ENCODE measurements at regions not wholly inside any gene's neighbourhood (a gene's known extent, or its start where the extent isn't known, plus 50 kb on each side); places are given as distances from the start of the nearest gene placed in this dataset.

GRCh38 chr3:163572856-163573255, 1505.4 kb downstream of the SI start:
- Histone ChIP-seq H3K9me3 (no peaks in the 10 kb centered on the region), H3K36me3 (no peaks in the 10 kb centered on the region), H3K4me1 (no peaks in the 10 kb centered on the region), H3K27me3 (no peaks in the 10 kb centered on the region), H3K27ac (no peak overlapping the region), H3K4me3 (no peak overlapping the region)
- intact Hi-C loops (cut with DNase I): no loop called here
- DNase-seq (no peak), ATAC-seq (no peak)
- no peak for TF ChIP-seq CTCF (IDR thresholded peaks at IDR 0.05)

- Histone ChIP-seq H3K36me3 (no peaks in the 10 kb centered on the region), H3K9me3 (no peaks in the 10 kb centered on the region), H3K27me3 (no peaks in the 10 kb centered on the region), H3K4me1 (no peaks in the 10 kb centered on the region), H3K4me3 (no peak overlapping the region), H3K27ac (no peak overlapping the region)
- intact Hi-C loops (cut with DNase I): no loop called here
- TF ChIP-seq CTCF (IDR thresholded peaks at IDR 0.05): no peak
- ATAC-seq (no peak), DNase-seq (no peak)
Measured at GRCh38 chr3:163563485-163563884, 1514.8 kb downstream of the SI start.

- Histone ChIP-seq H3K27ac (no peak overlapping the region), H3K36me3 (no peaks in the 10 kb centered on the region), H3K27me3 (no peaks in the 10 kb centered on the region), H3K4me1 (no peaks in the 10 kb centered on the region), H3K9me3 (no peaks in the 10 kb centered on the region), H3K4me3 (no peak overlapping the region)
- DNase-seq (no peak), ATAC-seq (no peak)
- intact Hi-C loops (cut with DNase I): no loop called here
- no peak for TF ChIP-seq CTCF (IDR thresholded peaks at IDR 0.05)
Measured at GRCh38 chr3:163562625-163563024, 1515.7 kb downstream of the SI start.

GRCh38 chr3:163561151-163561550, 1517.1 kb downstream of the SI start:
- Histone ChIP-seq H3K36me3 (no peaks in the 10 kb centered on the region), H3K4me1 (no peaks in the 10 kb centered on the region), H3K9me3 (no peaks in the 10 kb centered on the region), H3K4me3 (no peak overlapping the region), H3K27ac (no peak overlapping the region), H3K27me3 (no peaks in the 10 kb centered on the region)
- intact Hi-C loops (cut with DNase I): no loop called here
- ATAC-seq (no peak), DNase-seq (no peak)
- TF ChIP-seq CTCF (IDR thresholded peaks at IDR 0.05): no peak

- H3K27ac ChIP-seq: no peak overlapping the region
- no peaks in the 10 kb centered on the region for H3K4me1 ChIP-seq
- no peaks in the 10 kb centered on the region for H3K27me3 ChIP-seq
- no peak for ATAC-seq
- no peak overlapping the region for H3K4me3 ChIP-seq
- H3K36me3 ChIP-seq: no peaks in the 10 kb centered on the region
- no peaks in the 10 kb centered on the region for H3K9me3 ChIP-seq
- no peak for TF ChIP-seq CTCF (IDR thresholded peaks at IDR 0.05)
- DNase-seq: no peak
- intact Hi-C loops (cut with DNase I): no loop called here
Measured at GRCh38 chr3:163560459-163560858, 1517.8 kb downstream of the SI start.

GRCh38 chr3:163556813-163557523, 1521.3 kb downstream of the SI start:
- Histone ChIP-seq H3K27me3 (no peaks in the 10 kb centered on the region), H3K4me3 (no peak overlapping the region), H3K27ac (no peak overlapping the region), H3K4me1 (no peaks in the 10 kb centered on the region), H3K9me3 (no peaks in the 10 kb centered on the region), H3K36me3 (no peaks in the 10 kb centered on the region)
- no peak for DNase-seq
- TF ChIP-seq CTCF (IDR thresholded peaks at IDR 0.05): no peak
- intact Hi-C loops (cut with DNase I): no loop called here
- ATAC-seq: no peak

All from upper lobe of right lung (tissue), 1 donor.